ENCODE measurements at regions not wholly inside any gene's neighbourhood (a gene's known extent, or its start where the extent isn't known, plus 50 kb on each side); places are given as distances from the start of the nearest gene placed in this dataset.
"Not testable (repeated sequence)": the region's sequence is repeated elsewhere in the genome, so short reads cannot be mapped to it uniquely, and the experiment has no call there.

- H3K4me3 ChIP-seq (ENCODE audit: low read depth, low read length), result no peak overlapping the region
- no peak for TF ChIP-seq CTCF (IDR thresholded peaks at IDR 0.05; ENCODE audit: low read depth, low read length)
Observed at GRCh38 chr1:96145492-96145891, 576.1 kb upstream of the PTBP2 start.

GRCh38 chr1:96152957-96153356, 568.6 kb upstream of the PTBP2 start:
- H3K4me3 ChIP-seq (ENCODE audit: low read depth, low read length), result not testable (repeated sequence)

- no peak overlapping the region for H3K4me3 ChIP-seq (ENCODE audit: low read depth, low read length)
- no peak for TF ChIP-seq CTCF (IDR thresholded peaks at IDR 0.05; ENCODE audit: low read depth, low read length)
Observed at GRCh38 chr1:96157101-96157500, 564.5 kb upstream of the PTBP2 start.

- H3K4me3 ChIP-seq (ENCODE audit: low read depth, low read length), result no peak overlapping the region
- no peak for TF ChIP-seq CTCF (IDR thresholded peaks at IDR 0.05; ENCODE audit: low read depth, low read length)
Observed at GRCh38 chr1:96159379-96159778, 562.2 kb upstream of the PTBP2 start.

GRCh38 chr1:96164053-96164452, 557.5 kb upstream of the PTBP2 start:
- TF ChIP-seq CTCF (IDR thresholded peaks at IDR 0.05; ENCODE audit: low read depth, low read length), result no peak
- no peak overlapping the region for H3K4me3 ChIP-seq (ENCODE audit: low read depth, low read length)

- TF ChIP-seq CTCF (IDR thresholded peaks at IDR 0.05; ENCODE audit: low read depth, low read length), result no peak
- H3K4me3 ChIP-seq (ENCODE audit: low read depth, low read length), result no peak overlapping the region
Observed at GRCh38 chr1:96178053-96178452, 543.5 kb upstream of the PTBP2 start.

- H3K4me3 ChIP-seq (ENCODE audit: low read depth, low read length), result no peak overlapping the region
- no peak for TF ChIP-seq CTCF (IDR thresholded peaks at IDR 0.05; ENCODE audit: low read depth, low read length)
Observed at GRCh38 chr1:96183485-96183884, 538.1 kb upstream of the PTBP2 start.

- no peak overlapping the region for H3K4me3 ChIP-seq (ENCODE audit: low read depth, low read length)
- no peak for TF ChIP-seq CTCF (IDR thresholded peaks at IDR 0.05; ENCODE audit: low read depth, low read length)
Observed at GRCh38 chr1:96183928-96184327, 537.7 kb upstream of the PTBP2 start.
